HEK293 (cell line): ENCODE measurements at regions not wholly inside any gene's neighbourhood (a gene's known extent, or its start where the extent isn't known, plus 50 kb on each side); places are given as distances from the start of the nearest gene placed in this dataset.

Experiments used
- CTCF ChIA-PET: fragments of 350-600 bp; formaldehyde crosslinking; extraction: SDS; loops from one replicate; lab custom pipeline; 2021; ENCODE audit warnings: antibody characterized with exemption; lab: Yijun Ruan, JAX
- POLR2A ChIA-PET: fragments of 300-600 bp; formaldehyde crosslinking; extraction: SDS; loops from one replicate; lab custom pipeline; 2020; ENCODE audit warnings: antibody characterized with exemption, inconsistent platforms; lab: Yijun Ruan, JAX
- H3K27ac ChIP-seq: fragments of 200-500 bp; sonication (Bioruptor generic); 2 replicates; pipeline ENCODE4 v1.5.1; 2014; ENCODE audit warnings: low read depth, low read length, control low read depth, inconsistent platforms; ENCODE audit errors: extremely low read depth
- H3K36me3 ChIP-seq, 2 experiments: fragments of 200-500 bp in 1 of 2; sonication (Bioruptor generic) in 1 of 2; 1 replicate in 1 of 2; 2 replicates in 1 of 2; pipeline ENCODE4 v1.5.1; 2014 to 2017; ENCODE audit warnings: inconsistent platforms in 2 of 2, low read length in 2 of 2; ENCODE audit not compliant: control insufficient read depth in 2 of 2, insufficient read depth in 1 of 2
- H3K4me1 ChIP-seq: fragments of 200-500 bp; sonication (Bioruptor generic); 2 replicates; pipeline ENCODE4 v1.5.1; 2014; ENCODE audit warnings: mild to moderate bottlenecking, low read length, inconsistent platforms; ENCODE audit not compliant: control insufficient read depth, insufficient read depth
- H3K4me3 ChIP-seq: 2 replicates; pipeline ENCODE4 v1.5.1; 2011; ENCODE audit warnings: low read depth, mild to moderate bottlenecking, control low read depth, low read length, moderate library complexity
- H3K9me3 ChIP-seq: fragments of 200-500 bp; sonication (Bioruptor generic); 2 replicates; pipeline ENCODE4 v1.5.1; 2014; ENCODE audit warnings: low read depth, low read length, inconsistent platforms; ENCODE audit not compliant: control insufficient read depth, insufficient read depth
- WT1 ChIP-seq: fragments of 450-650 bp; formaldehyde crosslinking; IDR thresholded peaks from 2 replicates; pipeline ENCODE4 v1.5.1; 2016; ENCODE audit warnings: missing biosample characterization, missing genetic modification characterization
- ZFP41 ChIP-seq: fragments of 450-650 bp; formaldehyde crosslinking; IDR thresholded peaks from 2 replicates; pipeline ENCODE4 v1.5.1; 2016; ENCODE audit warnings: missing biosample characterization, missing genetic modification characterization, borderline replicate concordance
- ZNF133 ChIP-seq: fragments of 450-650 bp; formaldehyde crosslinking; IDR thresholded peaks from 2 replicates; pipeline ENCODE4 v1.5.1; 2016; ENCODE audit warnings: missing biosample characterization, missing genetic modification characterization
- ZNF211 ChIP-seq: fragments of 450-650 bp; formaldehyde crosslinking; IDR thresholded peaks from 2 replicates; pipeline ENCODE4 v1.5.1; 2016; ENCODE audit warnings: low read depth, missing biosample characterization, missing genetic modification characterization
- ZNF426 ChIP-seq: fragments of 450-650 bp; formaldehyde crosslinking; IDR thresholded peaks from 2 replicates; pipeline ENCODE4 v1.5.1; 2017; ENCODE audit warnings: missing biosample characterization, missing genetic modification characterization, mild to moderate bottlenecking, inconsistent platforms, moderate library complexity
- ZNF473 ChIP-seq: fragments of 450-650 bp; formaldehyde crosslinking; IDR thresholded peaks from 2 replicates; pipeline ENCODE4 v1.5.1; 2017; ENCODE audit warnings: missing biosample characterization, missing genetic modification characterization
- ZNF529 ChIP-seq: fragments of 450-650 bp; formaldehyde crosslinking; IDR thresholded peaks from 2 replicates; pipeline ENCODE4 v1.5.1; 2017; ENCODE audit warnings: missing genetic modification characterization, missing biosample characterization; ENCODE audit not compliant: insufficient replicate concordance
- ZNF660 ChIP-seq: fragments of 450-650 bp; IDR thresholded peaks from 2 replicates; pipeline ENCODE4 v1.5.1; 2018; ENCODE audit warnings: missing biosample characterization, mild to moderate bottlenecking, missing genetic modification characterization
- ZNF830 ChIP-seq: fragments of 450-650 bp; IDR thresholded peaks from 2 replicates; pipeline ENCODE4 v1.5.0; 2018; ENCODE audit warnings: missing biosample characterization, missing genetic modification characterization, low read depth, mild to moderate bottlenecking, moderate library complexity
- TF ChIP-seq, protein P1 (sequence below): fragments of 450-650 bp; formaldehyde crosslinking; IDR thresholded peaks from 2 replicates; pipeline ENCODE4 v1.5.1; 2017; ENCODE audit warnings: missing biosample characterization, missing genetic modification characterization
- TF ChIP-seq, protein P2 (sequence below): fragments of 450-650 bp; formaldehyde crosslinking; conservative IDR thresholded peaks from 2 replicates; pipeline ENCODE4 v1.5.1; 2016; ENCODE audit warnings: low read depth, missing biosample characterization, missing genetic modification characterization
- TF ChIP-seq, protein P3 (sequence below): fragments of 450-650 bp; formaldehyde crosslinking; IDR thresholded peaks from 2 replicates; pipeline ENCODE4 v1.5.1; 2016; ENCODE audit warnings: missing biosample characterization, missing genetic modification characterization
- TF ChIP-seq, protein P4 (sequence below): IDR thresholded peaks from 2 replicates; pipeline ENCODE4 v1.6.1; 2011; ENCODE audit warnings: mild to moderate bottlenecking, low read depth, low read length, borderline replicate concordance

DNA sequence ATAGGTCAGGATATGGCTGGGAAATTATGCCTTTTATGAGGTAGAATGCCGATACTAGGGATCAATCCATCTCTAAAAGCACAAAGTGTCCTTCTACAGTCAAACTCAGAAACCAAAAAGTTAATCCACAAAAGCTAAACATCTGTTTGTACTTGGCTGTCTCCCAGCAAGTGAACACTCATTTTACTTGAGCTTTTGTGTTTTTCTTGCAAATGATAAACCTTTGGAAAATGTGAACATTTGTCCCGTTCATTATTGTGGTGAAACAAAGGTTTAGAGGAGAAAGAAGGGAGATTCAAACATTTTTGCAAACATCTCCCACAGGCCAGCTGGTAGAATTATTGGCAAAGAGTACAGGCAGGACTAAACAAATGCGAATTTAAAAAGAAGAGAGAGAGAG is 300.6 kb upstream of the SPANXN1 start:
- no peaks in the 10 kb centered on the region for H3K4me1 ChIP-seq
- TF ChIP-seq, protein P1, sequence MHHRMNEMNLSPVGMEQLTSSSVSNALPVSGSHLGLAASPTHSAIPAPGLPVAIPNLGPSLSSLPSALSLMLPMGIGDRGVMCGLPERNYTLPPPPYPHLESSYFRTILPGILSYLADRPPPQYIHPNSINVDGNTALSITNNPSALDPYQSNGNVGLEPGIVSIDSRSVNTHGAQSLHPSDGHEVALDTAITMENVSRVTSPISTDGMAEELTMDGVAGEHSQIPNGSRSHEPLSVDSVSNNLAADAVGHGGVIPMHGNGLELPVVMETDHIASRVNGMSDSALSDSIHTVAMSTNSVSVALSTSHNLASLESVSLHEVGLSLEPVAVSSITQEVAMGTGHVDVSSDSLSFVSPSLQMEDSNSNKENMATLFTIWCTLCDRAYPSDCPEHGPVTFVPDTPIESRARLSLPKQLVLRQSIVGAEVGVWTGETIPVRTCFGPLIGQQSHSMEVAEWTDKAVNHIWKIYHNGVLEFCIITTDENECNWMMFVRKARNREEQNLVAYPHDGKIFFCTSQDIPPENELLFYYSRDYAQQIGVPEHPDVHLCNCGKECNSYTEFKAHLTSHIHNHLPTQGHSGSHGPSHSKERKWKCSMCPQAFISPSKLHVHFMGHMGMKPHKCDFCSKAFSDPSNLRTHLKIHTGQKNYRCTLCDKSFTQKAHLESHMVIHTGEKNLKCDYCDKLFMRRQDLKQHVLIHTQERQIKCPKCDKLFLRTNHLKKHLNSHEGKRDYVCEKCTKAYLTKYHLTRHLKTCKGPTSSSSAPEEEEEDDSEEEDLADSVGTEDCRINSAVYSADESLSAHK (tag by site-specific recombination): no peak
- TF ChIP-seq, protein P2, sequence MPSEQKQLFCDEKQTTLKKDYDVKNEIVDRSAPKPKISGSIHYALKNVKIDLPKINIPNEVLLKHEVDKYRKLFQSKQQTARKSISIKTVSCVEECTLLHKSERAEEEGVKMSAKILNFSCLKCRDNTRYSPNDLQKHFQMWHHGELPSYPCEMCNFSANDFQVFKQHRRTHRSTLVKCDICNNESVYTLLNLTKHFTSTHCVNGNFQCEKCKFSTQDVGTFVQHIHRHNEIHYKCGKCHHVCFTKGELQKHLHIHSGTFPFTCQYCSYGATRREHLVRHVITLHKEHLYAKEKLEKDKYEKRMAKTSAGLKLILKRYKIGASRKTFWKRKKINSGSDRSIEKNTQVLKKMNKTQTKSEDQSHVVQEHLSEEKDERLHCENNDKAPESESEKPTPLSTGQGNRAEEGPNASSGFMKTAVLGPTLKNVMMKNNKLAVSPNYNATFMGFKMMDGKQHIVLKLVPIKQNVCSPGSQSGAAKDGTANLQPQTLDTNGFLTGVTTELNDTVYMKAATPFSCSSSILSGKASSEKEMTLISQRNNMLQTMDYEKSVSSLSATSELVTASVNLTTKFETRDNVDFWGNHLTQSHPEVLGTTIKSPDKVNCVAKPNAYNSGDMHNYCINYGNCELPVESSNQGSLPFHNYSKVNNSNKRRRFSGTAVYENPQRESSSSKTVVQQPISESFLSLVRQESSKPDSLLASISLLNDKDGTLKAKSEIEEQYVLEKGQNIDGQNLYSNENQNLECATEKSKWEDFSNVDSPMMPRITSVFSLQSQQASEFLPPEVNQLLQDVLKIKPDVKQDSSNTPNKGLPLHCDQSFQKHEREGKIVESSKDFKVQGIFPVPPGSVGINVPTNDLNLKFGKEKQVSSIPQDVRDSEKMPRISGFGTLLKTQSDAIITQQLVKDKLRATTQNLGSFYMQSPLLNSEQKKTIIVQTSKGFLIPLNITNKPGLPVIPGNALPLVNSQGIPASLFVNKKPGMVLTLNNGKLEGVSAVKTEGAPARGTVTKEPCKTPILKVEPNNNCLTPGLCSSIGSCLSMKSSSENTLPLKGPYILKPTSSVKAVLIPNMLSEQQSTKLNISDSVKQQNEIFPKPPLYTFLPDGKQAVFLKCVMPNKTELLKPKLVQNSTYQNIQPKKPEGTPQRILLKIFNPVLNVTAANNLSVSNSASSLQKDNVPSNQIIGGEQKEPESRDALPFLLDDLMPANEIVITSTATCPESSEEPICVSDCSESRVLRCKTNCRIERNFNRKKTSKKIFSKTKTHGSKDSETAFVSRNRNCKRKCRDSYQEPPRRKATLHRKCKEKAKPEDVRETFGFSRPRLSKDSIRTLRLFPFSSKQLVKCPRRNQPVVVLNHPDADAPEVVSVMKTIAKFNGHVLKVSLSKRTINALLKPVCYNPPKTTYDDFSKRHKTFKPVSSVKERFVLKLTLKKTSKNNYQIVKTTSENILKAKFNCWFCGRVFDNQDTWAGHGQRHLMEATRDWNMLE (tag by site-specific recombination): no peak
- TF ChIP-seq ZNF473 (tag by site-specific recombination): no peak
- no peak for TF ChIP-seq ZNF211
- no peak for TF ChIP-seq ZNF529
- TF ChIP-seq, protein P3, sequence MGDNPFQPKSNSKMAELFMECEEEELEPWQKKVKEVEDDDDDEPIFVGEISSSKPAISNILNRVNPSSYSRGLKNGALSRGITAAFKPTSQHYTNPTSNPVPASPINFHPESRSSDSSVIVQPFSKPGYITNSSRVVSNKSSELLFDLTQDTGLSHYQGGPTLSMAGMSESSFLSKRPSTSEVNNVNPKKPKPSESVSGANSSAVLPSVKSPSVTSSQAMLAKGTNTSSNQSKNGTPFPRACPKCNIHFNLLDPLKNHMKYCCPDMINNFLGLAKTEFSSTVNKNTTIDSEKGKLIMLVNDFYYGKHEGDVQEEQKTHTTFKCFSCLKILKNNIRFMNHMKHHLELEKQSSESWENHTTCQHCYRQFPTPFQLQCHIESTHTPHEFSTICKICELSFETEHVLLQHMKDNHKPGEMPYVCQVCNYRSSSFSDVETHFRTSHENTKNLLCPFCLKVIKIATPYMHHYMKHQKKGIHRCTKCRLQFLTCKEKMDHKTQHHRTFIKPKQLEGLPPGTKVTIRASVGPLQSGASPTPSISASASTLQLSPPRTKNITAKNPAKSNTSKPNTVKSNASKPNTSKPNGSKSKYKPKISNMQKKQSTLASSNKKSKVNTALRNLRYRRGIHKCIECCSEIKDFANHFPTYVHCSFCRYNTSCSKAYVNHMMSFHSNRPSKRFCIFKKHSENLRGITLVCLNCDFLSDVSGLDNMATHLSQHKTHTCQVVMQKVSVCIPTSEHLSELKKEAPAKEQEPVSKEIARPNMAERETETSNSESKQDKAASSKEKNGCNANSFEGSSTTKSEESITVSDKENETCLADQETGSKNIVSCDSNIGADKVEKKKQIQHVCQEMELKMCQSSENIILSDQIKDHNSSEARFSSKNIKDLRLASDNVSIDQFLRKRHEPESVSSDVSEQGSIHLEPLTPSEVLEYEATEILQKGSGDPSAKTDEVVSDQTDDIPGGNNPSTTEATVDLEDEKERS (tag by site-specific recombination): no peak
- no peak for TF ChIP-seq ZNF426
- TF ChIP-seq ZNF830 (tag by site-specific recombination): no peak
- TF ChIP-seq, protein P4, sequence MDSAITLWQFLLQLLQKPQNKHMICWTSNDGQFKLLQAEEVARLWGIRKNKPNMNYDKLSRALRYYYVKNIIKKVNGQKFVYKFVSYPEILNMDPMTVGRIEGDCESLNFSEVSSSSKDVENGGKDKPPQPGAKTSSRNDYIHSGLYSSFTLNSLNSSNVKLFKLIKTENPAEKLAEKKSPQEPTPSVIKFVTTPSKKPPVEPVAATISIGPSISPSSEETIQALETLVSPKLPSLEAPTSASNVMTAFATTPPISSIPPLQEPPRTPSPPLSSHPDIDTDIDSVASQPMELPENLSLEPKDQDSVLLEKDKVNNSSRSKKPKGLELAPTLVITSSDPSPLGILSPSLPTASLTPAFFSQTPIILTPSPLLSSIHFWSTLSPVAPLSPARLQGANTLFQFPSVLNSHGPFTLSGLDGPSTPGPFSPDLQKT: no peak
- no peak for TF ChIP-seq ZNF133
- no peak for TF ChIP-seq ZFP41 (tag by site-specific recombination)
- TF ChIP-seq ZNF660: no peak
- no peak for TF ChIP-seq WT1 (tag by site-specific recombination)
- H3K36me3 ChIP-seq: no peaks in the 10 kb centered on the region
- CTCF ChIA-PET: no interaction called here
- no peak overlapping the region for H3K27ac ChIP-seq
- POLR2A ChIA-PET: no interaction called here
- H3K4me3 ChIP-seq: no peak overlapping the region
- no peaks in the 10 kb centered on the region for H3K9me3 ChIP-seq
